A204.1 (cell line): ENCODE measurements at regions not wholly inside any gene's neighbourhood (a gene's known extent, or its start where the extent isn't known, plus 50 kb on each side); places are given as distances from the start of the nearest gene placed in this dataset.

Experiments used
- FAIRE-seq: peaks from 2 replicates; lab custom pipeline; 2012; peaks lifted over from hg19 to GRCh38; lab: Jason Lieb, UNC

DNA sequence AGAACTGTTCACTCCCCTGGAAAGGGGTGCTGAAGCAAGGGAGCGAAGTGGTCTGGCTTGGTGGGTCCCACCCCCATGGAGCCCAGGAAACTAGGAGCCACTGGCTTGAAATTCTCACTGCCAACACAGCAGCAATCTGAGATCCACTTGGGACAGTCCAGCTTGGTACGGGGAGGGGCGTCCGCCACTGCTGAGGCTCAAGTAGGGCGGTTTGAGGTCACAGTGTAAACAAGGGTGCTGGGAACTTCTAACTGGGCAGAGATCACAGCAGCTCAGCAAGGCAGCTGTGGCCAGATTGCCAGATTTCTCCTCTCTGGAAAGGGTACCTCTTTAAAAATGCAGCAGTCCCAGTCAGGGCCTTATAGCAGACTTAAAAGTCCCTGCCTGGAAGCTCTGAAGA lies 53.9 kb upstream of the GALNTL6 start:
- FAIRE-seq = no peak

GRCh38 chr4:171751538-171751937 lies 61.7 kb upstream of the GALNTL6 start:
- FAIRE-seq = peak; percentile 25

DNA sequence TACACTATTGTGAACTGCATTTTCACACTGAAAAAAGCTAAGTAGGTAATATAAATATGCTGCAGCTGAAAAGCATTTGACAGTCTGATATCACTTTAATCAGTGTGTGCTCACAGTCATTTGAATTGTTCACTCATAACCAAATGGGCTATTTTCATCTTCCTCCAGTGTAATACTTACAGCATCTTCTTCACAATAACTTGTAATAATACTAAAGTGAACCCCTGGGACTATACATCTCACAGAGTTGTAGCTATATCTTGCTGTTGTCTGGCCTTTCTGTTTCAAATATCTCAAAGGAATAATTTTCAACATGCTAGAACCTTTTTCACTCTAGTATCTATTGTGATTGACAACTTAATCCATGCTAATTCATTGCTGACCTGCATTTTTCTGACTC lies 66.8 kb upstream of the GALNTL6 start:
- no peak for FAIRE-seq

GRCh38 chr4:171742436-171742835 lies 70.8 kb upstream of the GALNTL6 start:
- no peak for FAIRE-seq

DNA sequence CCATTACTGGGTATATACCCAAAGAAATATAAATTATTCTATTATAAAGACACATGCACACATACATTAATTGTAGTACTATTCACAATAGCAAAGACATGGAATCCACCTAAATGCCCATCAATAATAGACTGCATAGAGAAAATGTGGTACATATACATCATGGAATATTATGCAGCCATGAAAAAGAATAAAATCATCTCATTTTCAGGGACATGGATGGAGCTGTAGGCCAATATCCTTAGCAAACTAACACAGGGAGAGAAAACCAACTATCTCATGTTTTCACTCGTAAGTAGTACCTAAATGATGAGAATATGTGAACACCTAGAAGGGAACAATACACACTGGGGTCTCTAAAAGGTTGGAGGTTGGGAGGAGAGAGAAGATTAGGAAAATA lies 86.0 kb upstream of the GALNTL6 start:
- FAIRE-seq = no peak

GRCh38 chr4:171721937-171722336 lies 91.3 kb upstream of the GALNTL6 start:
- no peak for FAIRE-seq

GRCh38 chr4:171719691-171720090 lies 93.5 kb upstream of the GALNTL6 start:
- FAIRE-seq = no peak

GRCh38 chr4:171718665-171719064 lies 94.5 kb upstream of the GALNTL6 start:
- no peak for FAIRE-seq

- no peak for FAIRE-seq
These were observed 95.1 kb upstream of the GALNTL6 start for GRCh38 chr4:171718069-171718468.

DNA sequence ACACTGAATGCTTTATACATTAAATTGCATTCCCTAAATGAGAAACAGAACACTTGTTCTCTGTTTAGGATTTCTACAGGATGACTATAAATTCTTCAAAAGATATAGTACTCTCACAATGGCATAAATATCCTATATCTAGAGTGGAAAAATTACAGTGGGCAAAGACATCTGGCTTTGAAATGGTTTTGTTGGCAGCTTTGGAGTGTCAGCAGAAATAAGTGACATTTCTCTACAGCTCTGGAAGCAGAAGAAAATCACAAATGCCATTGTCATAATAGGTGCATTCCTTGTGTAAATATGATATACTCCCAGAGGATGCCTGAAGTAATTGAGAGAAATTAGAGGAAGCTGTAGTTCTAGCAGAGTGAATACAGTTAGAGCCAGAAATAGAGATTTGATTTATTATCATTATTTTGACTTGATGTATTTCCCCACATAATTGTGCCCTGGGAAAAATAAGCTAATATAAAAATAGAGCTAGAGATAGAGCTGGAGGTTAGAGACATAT lies 95.9 kb upstream of the GALNTL6 start:
- FAIRE-seq = no peak

DNA sequence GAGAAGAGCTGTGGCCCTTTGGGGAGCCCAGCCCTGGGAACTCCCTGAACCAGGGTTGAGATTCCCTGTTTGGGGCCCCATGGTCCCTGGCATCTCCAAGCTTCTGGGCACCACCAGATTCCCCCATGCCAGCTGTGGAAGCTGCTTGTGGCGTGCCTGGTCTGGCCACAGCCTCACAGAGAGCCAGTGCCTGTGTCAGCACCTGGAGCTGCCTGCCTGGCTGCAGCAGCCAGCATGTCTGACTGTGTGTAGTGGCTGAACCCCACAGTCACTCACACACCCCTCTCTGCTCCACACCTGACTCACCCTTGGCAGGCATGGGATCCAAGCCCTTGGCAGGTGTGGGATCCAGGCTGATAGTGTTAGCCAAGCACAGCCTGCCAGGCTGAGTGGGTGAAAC lies 97.2 kb upstream of the GALNTL6 start:
- FAIRE-seq = no peak

- FAIRE-seq = no peak
These were observed 98.3 kb upstream of the GALNTL6 start for GRCh38 chr4:171714791-171715454.

GRCh38 chr4:171710743-171711142 lies 102.5 kb upstream of the GALNTL6 start:
- no peak for FAIRE-seq

DNA sequence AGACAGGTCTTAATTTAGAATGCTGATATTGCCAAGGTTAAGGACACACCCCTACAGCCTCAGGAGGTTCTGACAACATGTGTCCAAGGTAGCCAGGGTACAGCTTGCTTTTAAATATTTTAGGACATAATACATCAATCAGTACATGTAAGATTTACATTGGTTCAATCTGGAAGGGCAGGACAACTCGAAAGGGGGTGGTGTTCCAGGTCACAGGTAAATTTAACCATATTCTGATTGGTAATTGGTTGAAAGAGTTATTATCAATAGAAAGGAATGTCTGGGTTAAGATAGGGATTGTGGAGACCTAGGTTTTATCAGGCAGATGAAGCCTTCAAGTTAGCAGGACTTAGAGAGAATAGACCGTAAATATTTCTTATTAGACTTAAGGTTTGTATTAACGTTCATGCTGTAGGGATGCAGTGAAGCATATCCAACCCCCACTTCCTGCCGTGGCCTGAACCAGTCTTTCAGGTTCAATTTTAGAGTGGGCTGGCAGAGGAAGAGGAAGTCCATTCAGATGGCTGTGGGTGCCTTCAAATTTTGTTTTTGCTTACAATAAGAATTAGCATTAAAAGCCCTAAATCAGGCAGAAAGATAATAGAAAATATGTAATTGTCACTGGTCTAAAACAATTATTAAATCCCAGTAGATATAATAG lies 136.5 kb upstream of the GALNTL6 start:
- FAIRE-seq = no peak

GRCh38 chr4:171674781-171675180 lies 138.4 kb upstream of the GALNTL6 start:
- FAIRE-seq = no peak

DNA sequence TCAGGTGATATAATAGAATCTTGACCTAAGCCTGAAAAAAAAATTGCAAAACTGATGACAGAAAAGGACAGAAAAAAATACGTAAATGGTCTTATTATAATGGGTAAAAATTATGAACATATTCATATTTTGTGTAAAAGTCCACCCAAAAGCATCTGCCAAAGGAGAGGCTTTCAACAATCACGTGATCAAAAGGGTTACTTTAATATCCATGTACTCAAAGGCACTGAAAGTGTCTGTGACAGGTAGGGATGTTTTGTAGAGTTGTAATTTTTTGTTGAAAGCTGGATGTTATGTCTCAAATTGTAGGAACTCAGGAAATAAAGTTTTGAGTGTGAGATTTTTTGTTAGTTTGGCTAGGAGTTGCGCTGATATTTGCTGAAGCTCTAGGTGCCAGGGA lies 144.8 kb upstream of the GALNTL6 start:
- no peak for FAIRE-seq

DNA sequence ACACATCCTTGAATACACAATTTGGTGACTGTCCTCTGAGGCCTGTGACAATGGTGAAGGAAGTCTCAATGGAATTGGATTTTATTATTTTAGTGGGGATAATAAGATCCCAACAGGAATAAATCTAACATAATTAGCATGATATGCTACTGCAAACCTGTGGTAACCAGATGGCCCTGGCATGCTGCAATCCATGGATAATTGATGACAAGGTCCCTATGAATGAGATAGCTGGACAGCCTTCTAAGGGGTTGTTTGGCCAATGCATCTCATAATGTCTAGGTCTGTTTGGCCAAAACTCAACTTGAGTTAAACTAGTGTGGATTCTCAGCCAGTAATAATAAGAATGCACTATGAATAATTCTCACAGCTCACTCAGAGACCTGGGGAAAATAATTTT lies 145.3 kb upstream of the GALNTL6 start:
- no peak for FAIRE-seq

DNA sequence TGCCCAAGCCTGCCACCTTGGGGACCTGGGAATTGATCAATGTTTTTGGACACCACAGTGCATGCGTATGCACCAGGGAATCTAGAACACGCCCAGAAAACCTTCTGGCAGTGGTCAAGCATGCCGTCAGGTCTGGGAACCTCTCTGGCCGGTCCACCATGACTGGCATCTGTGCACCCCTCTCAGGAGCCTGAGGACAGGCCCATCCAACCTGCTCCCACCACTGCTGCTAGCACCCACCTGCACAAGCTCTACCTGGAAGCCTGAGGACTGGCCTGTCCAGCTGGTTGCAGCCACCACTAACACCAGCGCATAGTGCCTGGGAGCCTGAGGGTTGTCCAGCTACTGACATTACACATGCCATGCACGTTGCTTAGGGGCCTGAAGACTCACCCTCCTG lies 162.1 kb upstream of the GALNTL6 start:
- no peak for FAIRE-seq

DNA sequence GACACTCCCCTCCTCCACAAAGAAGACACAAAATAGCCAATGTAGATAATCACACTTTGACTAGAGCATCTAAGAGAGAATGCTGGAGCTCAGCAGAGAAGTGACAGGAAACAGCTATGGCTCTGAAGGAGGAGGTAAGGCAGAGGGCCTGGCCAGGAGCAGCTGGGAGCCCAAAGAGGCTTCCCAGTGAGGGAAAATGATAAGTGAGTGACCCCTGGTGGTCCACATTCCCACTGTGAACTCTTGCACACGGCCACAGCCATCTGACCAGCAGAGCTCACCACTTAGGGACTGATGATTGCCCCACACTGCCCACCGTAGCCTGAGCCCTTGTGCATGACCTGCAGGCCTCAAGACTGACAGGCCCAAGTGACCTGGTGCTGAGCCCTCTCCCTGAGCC lies 162.7 kb upstream of the GALNTL6 start:
- FAIRE-seq = no peak

- FAIRE-seq = no peak
These were observed 164.3 kb upstream of the GALNTL6 start for GRCh38 chr4:171648926-171649325.

GRCh38 chr4:171646984-171647383 lies 166.2 kb upstream of the GALNTL6 start:
- no peak for FAIRE-seq

GRCh38 chr4:171644430-171645057 lies 168.7 kb upstream of the GALNTL6 start:
- FAIRE-seq = no peak

- no peak for FAIRE-seq
These were observed 173.7 kb upstream of the GALNTL6 start for GRCh38 chr4:171639540-171639939.

GRCh38 chr4:171636606-171637005 lies 176.6 kb upstream of the GALNTL6 start:
- no peak for FAIRE-seq
